Panc1 (cell line): ENCODE measurements at regions not wholly inside any gene's neighbourhood (a gene's known extent, or its start where the extent isn't known, plus 50 kb on each side); places are given as distances from the start of the nearest gene placed in this dataset.

Source experiments
- ATAC-seq: fragments of 200-7000 bp; cut with Tn5 transposase; 2 replicates; pipeline ENCODE4 v1.9.1; 2020; ENCODE audit warnings: mild to moderate bottlenecking, moderate library complexity
- BruUV-seq: library from RNA; stranded (reverse); fragments of 400-500 nt; replicated peaks from 2 replicates; lab custom pipeline; 2021; lab: Mats Ljungman, UMichigan
- CTCF ChIA-PET: fragments of 300-600 bp; sonication (Branson Sonifier 250); formaldehyde crosslinking; loops from one replicate; lab custom pipeline; 2022; ENCODE audit warnings: antibody characterized with exemption; lab: Charles Lee
- POLR2A ChIA-PET: fragments of 300-600 bp; sonication (Branson Sonifier 250); formaldehyde crosslinking; loops from one replicate; lab custom pipeline; 2022; ENCODE audit warnings: antibody characterized with exemption; lab: Charles Lee
- DNase-seq: peaks from one replicate; pipeline ENCODE4 v3.0.0-alpha.2; 2010; ENCODE audit warnings: low read depth, low spot score
- H3K27ac ChIP-seq: 2 replicates; pipeline ENCODE4 v1.5.1; 2011; ENCODE audit warnings: mild to moderate bottlenecking, low read length, inconsistent platforms
- H3K27me3 ChIP-seq: fragments of 200-500 bp; sonication (Bioruptor generic); 2 replicates; pipeline ENCODE4 v1.6.0; 2014; ENCODE audit warnings: low read length, inconsistent platforms; ENCODE audit not compliant: control insufficient read depth, insufficient read depth
- H3K36me3 ChIP-seq: fragments of 200-500 bp; sonication (Bioruptor generic); 2 replicates; pipeline ENCODE4 v1.5.1; 2014; ENCODE audit warnings: inconsistent platforms, mild to moderate bottlenecking, low read length, moderate library complexity; ENCODE audit not compliant: control insufficient read depth, insufficient read depth
- H3K4me1 ChIP-seq: 2 replicates; pipeline ENCODE4 v1.5.1; 2011; ENCODE audit warnings: inconsistent platforms, mild to moderate bottlenecking, low read length, moderate library complexity; ENCODE audit not compliant: control insufficient read depth, insufficient read depth
- H3K4me3 ChIP-seq, 2 experiments: 2 replicates each; pipeline ENCODE4 v1.5.1; 2011 to 2012; ENCODE audit warnings: low read depth in 2 of 2, low read length in 2 of 2, mild to moderate bottlenecking in 2 of 2, inconsistent platforms in 1 of 2, moderate library complexity in 1 of 2
- H3K9me3 ChIP-seq: fragments of 200-500 bp; sonication (Bioruptor generic); 2 replicates; pipeline ENCODE4 v1.5.1; 2014; ENCODE audit warnings: low read depth, mild to moderate bottlenecking, inconsistent platforms, low read length, moderate library complexity; ENCODE audit not compliant: control insufficient read depth, insufficient read depth
- POLR2AphosphoS5 ChIP-seq: IDR thresholded peaks from 2 replicates; pipeline ENCODE4 v1.6.1; 2012; ENCODE audit warnings: mild to moderate bottlenecking, low read depth, low read length, moderate library complexity
- SIN3A ChIP-seq: IDR thresholded peaks from 2 replicates; pipeline ENCODE4 v1.6.1; 2012; ENCODE audit warnings: low read depth, mild to moderate bottlenecking, low read length, moderate library complexity, borderline replicate concordance; ENCODE audit not compliant: insufficient read depth
- TCF7L2 ChIP-seq: IDR thresholded peaks from 2 replicates; pipeline ENCODE4 v1.6.1; 2011; ENCODE audit warnings: mild to moderate bottlenecking, low read depth, low read length, inconsistent platforms
- in situ Hi-C: cut with HindIII; loops from 2 replicates; pipeline ENCODE4 v1.10.0; 2016; ENCODE audit warnings: low sequenced_read_pairs, low pct_unique_long_range_greater_than_20kb
- intact Hi-C: fragments of 100-400 bp; cut with micrococcal nuclease; formaldehyde crosslinking; loops from one replicate; pipeline ENCODE4 v1.10.0; 2022; ENCODE audit not compliant: unreplicated experiment
- TF ChIP-seq, protein P1 (sequence below): fragments of 450-650 bp; IDR thresholded peaks from 2 replicates; pipeline ENCODE4 v1.5.1; 2017; ENCODE audit warnings: mild to moderate bottlenecking
- TF ChIP-seq, protein P2 (sequence below), 2 experiments: IDR thresholded peaks; 2 replicates each; pipeline ENCODE4 v1.6.1; 2011 to 2012; ENCODE audit warnings: low read depth in 2 of 2, control low read depth in 1 of 2, low read length in 1 of 2, mild to moderate bottlenecking in 1 of 2, moderate library complexity in 1 of 2; ENCODE audit not compliant: insufficient read depth in 1 of 2

DNA sequence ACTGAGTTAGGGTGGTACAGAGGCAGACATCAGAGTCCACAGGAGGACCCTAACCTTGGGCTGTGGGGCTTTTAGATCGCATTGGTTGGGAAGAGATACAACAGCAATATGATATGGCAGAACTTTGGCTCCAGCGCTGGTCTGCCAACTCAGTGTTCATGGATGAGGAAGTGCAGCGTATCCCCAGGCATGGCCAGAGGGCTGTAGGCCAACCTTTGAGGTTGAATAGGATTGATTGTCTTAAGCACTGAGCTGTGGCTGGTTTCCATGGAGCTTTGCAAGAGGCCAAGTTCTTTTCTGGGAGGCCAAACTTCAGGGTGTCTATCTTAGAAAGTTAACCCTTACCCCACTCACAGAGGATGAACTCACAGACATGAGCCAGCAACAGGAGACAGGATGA, 144.1 kb upstream of the TMTC4 start:
- no peak overlapping the region for H3K27ac ChIP-seq
- no peak overlapping the region for H3K4me3 ChIP-seq
- no peaks in the 10 kb centered on the region for H3K27me3 ChIP-seq
- TF ChIP-seq, protein P1, sequence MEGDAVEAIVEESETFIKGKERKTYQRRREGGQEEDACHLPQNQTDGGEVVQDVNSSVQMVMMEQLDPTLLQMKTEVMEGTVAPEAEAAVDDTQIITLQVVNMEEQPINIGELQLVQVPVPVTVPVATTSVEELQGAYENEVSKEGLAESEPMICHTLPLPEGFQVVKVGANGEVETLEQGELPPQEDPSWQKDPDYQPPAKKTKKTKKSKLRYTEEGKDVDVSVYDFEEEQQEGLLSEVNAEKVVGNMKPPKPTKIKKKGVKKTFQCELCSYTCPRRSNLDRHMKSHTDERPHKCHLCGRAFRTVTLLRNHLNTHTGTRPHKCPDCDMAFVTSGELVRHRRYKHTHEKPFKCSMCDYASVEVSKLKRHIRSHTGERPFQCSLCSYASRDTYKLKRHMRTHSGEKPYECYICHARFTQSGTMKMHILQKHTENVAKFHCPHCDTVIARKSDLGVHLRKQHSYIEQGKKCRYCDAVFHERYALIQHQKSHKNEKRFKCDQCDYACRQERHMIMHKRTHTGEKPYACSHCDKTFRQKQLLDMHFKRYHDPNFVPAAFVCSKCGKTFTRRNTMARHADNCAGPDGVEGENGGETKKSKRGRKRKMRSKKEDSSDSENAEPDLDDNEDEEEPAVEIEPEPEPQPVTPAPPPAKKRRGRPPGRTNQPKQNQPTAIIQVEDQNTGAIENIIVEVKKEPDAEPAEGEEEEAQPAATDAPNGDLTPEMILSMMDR: no peak
- no peak for TF ChIP-seq POLR2AphosphoS5
- TF ChIP-seq SIN3A: no peak
- TF ChIP-seq, protein P2, sequence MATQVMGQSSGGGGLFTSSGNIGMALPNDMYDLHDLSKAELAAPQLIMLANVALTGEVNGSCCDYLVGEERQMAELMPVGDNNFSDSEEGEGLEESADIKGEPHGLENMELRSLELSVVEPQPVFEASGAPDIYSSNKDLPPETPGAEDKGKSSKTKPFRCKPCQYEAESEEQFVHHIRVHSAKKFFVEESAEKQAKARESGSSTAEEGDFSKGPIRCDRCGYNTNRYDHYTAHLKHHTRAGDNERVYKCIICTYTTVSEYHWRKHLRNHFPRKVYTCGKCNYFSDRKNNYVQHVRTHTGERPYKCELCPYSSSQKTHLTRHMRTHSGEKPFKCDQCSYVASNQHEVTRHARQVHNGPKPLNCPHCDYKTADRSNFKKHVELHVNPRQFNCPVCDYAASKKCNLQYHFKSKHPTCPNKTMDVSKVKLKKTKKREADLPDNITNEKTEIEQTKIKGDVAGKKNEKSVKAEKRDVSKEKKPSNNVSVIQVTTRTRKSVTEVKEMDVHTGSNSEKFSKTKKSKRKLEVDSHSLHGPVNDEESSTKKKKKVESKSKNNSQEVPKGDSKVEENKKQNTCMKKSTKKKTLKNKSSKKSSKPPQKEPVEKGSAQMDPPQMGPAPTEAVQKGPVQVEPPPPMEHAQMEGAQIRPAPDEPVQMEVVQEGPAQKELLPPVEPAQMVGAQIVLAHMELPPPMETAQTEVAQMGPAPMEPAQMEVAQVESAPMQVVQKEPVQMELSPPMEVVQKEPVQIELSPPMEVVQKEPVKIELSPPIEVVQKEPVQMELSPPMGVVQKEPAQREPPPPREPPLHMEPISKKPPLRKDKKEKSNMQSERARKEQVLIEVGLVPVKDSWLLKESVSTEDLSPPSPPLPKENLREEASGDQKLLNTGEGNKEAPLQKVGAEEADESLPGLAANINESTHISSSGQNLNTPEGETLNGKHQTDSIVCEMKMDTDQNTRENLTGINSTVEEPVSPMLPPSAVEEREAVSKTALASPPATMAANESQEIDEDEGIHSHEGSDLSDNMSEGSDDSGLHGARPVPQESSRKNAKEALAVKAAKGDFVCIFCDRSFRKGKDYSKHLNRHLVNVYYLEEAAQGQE (IDR thresholded peaks at IDR 0.05; ENCODE audit: insufficient read depth in 1 of 2, low read depth in 2 of 2, low read length in 1 of 2): no peak
- no peak for TF ChIP-seq TCF7L2
- H3K9me3 ChIP-seq: no peaks in the 10 kb centered on the region
- ChIA-PET POLR2A (no interaction called here), CTCF (no interaction called here)
- H3K36me3 ChIP-seq: no peaks in the 10 kb centered on the region
- in situ Hi-C loops: no loop called here
- intact Hi-C loops: no loop called here
- no peak for DNase-seq
- H3K4me1 ChIP-seq: no peaks in the 10 kb centered on the region
- no peak for ATAC-seq
- BruUV-seq: no TSS peak

DNA sequence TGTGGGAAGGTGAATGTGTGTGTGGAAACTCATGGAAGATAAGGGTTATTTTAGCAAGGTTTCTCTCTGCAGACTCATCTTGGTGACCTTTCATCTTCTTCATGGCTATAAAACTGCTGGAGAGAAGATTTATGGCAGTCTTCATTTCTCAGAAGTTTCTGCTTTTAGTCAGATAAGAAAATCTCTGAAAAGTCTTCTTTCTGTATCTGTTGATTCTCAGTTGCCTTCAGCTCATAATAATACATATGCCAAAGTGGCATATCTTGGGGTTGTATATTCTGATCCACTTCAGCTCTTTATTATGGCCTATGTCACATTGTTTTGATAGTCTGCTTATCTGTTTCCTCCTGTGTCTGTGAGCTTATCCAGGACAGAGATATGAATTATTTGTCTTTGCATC, 143.3 kb upstream of the TMTC4 start:
- no peaks in the 10 kb centered on the region for H3K9me3 ChIP-seq
- H3K27ac ChIP-seq: no peak overlapping the region
- ChIA-PET POLR2A (interaction anchor here (0.6 kb wide), 1 partner anchor 1618 kb away, joined by 4 read pairs; no protein-coding TSS in a partner anchor), CTCF (no interaction called here)
- no peaks in the 10 kb centered on the region for H3K36me3 ChIP-seq
- DNase-seq (no peak), ATAC-seq (no peak)
- in situ Hi-C loops: no loop called here
- H3K4me3 ChIP-seq: no peak overlapping the region
- H3K4me1 ChIP-seq: no peaks in the 10 kb centered on the region
- H3K27me3 ChIP-seq: no peaks in the 10 kb centered on the region
- no peak for TF ChIP-seq POLR2AphosphoS5
- TF ChIP-seq TCF7L2: no peak
- TF ChIP-seq, protein P1: no peak
- TF ChIP-seq SIN3A: no peak
- TF ChIP-seq, protein P2 (IDR thresholded peaks at IDR 0.05; ENCODE audit: insufficient read depth in 1 of 2, low read depth in 2 of 2, low read length in 1 of 2): no peak
- BruUV-seq: no TSS peak
- intact Hi-C loops: no loop called here
